ENCODE measurements at regions not wholly inside any gene's neighbourhood (a gene's known extent, or its start where the extent isn't known, plus 50 kb on each side); places are given as distances from the start of the nearest gene placed in this dataset.

DNA sequence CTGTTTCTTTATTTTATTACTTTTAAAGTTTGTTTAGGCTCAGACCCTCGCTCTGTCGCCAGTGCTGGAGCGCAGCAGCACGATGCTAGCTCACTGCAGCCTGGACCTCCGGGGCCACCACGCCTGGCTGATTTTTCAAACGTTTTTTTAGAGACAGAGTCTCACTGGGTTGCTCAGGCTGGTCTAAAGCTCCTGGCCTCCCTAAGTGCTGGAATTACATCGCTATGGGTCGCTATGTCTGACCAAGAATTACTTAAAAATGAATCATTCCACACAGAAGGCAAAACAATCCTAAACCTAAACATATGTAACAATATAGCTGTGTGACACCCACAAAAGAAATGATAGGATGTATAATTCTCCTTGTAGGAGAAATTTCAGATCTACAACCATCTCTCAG lies 86.9 kb upstream of the SIMC1 start:
- intact Hi-C loops (cut with micrococcal nuclease; ENCODE audit: unreplicated experiment) = no loop called here

GRCh38 chr5:176152191-176152929 lies 85.9 kb upstream of the SIMC1 start:
- intact Hi-C loops (cut with micrococcal nuclease; ENCODE audit: unreplicated experiment) = no loop called here
- Histone ChIP-seq H4K20me1 (ENCODE audit: insufficient read depth) (no peaks in the 10 kb centered on the region), H3K9me2 (ENCODE audit: insufficient read depth) (no peaks in the 10 kb centered on the region), H3K27me3 (ENCODE audit: insufficient read depth, low read depth) (peaks cover 93% of the 10 kb centered on the region), H3K9me3 (ENCODE audit: insufficient read depth, low read depth) (no peaks in the 10 kb centered on the region), H3K4me3 (no peak overlapping the region), H3K79me2 (ENCODE audit: low read depth) (no peaks in the 10 kb centered on the region), H3K4me2 (no peak overlapping the region), H3K36me3 (ENCODE audit: low read depth) (no peaks in the 10 kb centered on the region), H2AFZ (no peak overlapping the region), H3F3A (ENCODE audit: insufficient read depth, low read depth) (no peaks in the 10 kb centered on the region), H3K4me1 (replicated peaks; ENCODE audit: insufficient read depth) (no peaks in the 10 kb centered on the region), H3K27ac (no peak overlapping the region)
- TF ChIP-seq EZH2 (IDR thresholded peaks at IDR 0.05; ENCODE audit: low read depth) (no peak), CTCF (conservative IDR thresholded peaks at IDR 0.05) (no peak)
- BruUV-seq (replicated peaks) = no TSS peak
- no peak for DNase-seq
- ChIA-PET POLR2A (ENCODE audit: unreplicated experiment) (no interaction called here), CTCF (no interaction called here)

More for the DNA sequence above, 86.9 kb upstream of the SIMC1 start:
- Histone ChIP-seq H3K27ac (no peak overlapping the region), H3F3A (ENCODE audit: insufficient read depth, low read depth) (no peaks in the 10 kb centered on the region), H3K9me3 (ENCODE audit: insufficient read depth, low read depth) (no peaks in the 10 kb centered on the region), H3K9me2 (ENCODE audit: insufficient read depth) (no peaks in the 10 kb centered on the region), H3K27me3 (ENCODE audit: insufficient read depth, low read depth) (peaks cover 93% of the 10 kb centered on the region), H3K4me3 (no peak overlapping the region), H2AFZ (no peak overlapping the region), H3K4me1 (replicated peaks; ENCODE audit: insufficient read depth) (no peaks in the 10 kb centered on the region), H4K20me1 (ENCODE audit: insufficient read depth) (no peaks in the 10 kb centered on the region), H3K4me2 (no peak overlapping the region), H3K36me3 (ENCODE audit: low read depth) (no peaks in the 10 kb centered on the region), H3K79me2 (ENCODE audit: low read depth) (no peaks in the 10 kb centered on the region)
- ChIA-PET POLR2A (ENCODE audit: unreplicated experiment) (no interaction called here), CTCF (no interaction called here)
- no TSS peak for BruUV-seq (replicated peaks)
- no peak for DNase-seq
- TF ChIP-seq CTCF (conservative IDR thresholded peaks at IDR 0.05) (no peak), EZH2 (IDR thresholded peaks at IDR 0.05; ENCODE audit: low read depth) (no peak)

DNA sequence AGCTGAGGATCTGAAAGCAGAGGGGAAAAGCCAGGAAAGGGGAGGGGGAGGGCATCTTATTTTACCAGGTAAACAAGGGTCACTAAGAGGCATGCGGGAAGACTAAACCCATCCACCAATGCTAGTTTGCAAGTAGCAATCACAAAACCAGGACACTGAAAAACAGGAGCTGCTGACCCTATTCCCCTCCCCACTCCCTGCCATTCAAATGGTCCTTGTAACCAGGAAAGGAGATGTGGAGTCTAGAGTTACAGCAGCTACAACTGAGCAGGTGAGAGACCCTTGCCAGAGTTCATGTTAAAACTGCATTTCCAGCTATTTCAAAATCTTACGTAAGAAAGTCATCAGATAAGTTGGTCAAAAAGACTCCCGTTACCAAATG lies 85.3 kb upstream of the SIMC1 start:
- H3F3A ChIP-seq (ENCODE audit: insufficient read depth, low read depth) = no peaks in the 10 kb centered on the region
- no TSS peak for BruUV-seq (replicated peaks)
- no peaks in the 10 kb centered on the region for H4K20me1 ChIP-seq (ENCODE audit: insufficient read depth)
- H3K9me2 ChIP-seq (ENCODE audit: insufficient read depth) = no peaks in the 10 kb centered on the region
- H3K9me3 ChIP-seq (ENCODE audit: insufficient read depth, low read depth) = no peaks in the 10 kb centered on the region
- H3K27me3 ChIP-seq (ENCODE audit: insufficient read depth, low read depth) = peaks cover 94% of the 10 kb centered on the region
- no peak overlapping the region for H3K4me3 ChIP-seq
- no peak overlapping the region for H2AFZ ChIP-seq
- H3K4me2 ChIP-seq = no peak overlapping the region
- ChIA-PET CTCF (no interaction called here), POLR2A (ENCODE audit: unreplicated experiment) (no interaction called here)
- intact Hi-C loops (cut with micrococcal nuclease; ENCODE audit: unreplicated experiment) = no loop called here
- TF ChIP-seq EZH2 (IDR thresholded peaks at IDR 0.05; ENCODE audit: low read depth) (no peak), CTCF (conservative IDR thresholded peaks at IDR 0.05) (no peak)
- no peaks in the 10 kb centered on the region for H3K4me1 ChIP-seq (replicated peaks; ENCODE audit: insufficient read depth)
- H3K79me2 ChIP-seq (ENCODE audit: low read depth) = no peaks in the 10 kb centered on the region
- no peak overlapping the region for H3K27ac ChIP-seq
- DNase-seq = no peak
- no peaks in the 10 kb centered on the region for H3K36me3 ChIP-seq (ENCODE audit: low read depth)

Data from PC-9 (cell line).